AG09319 (cell line): ENCODE measurements at regions not wholly inside any gene's neighbourhood (a gene's known extent, or its start where the extent isn't known, plus 50 kb on each side); places are given as distances from the start of the nearest gene placed in this dataset.

Experiments used
- DNase-seq: peaks from one replicate; pipeline ENCODE4 v3.0.0-alpha.2; 2010; ENCODE audit warnings: low read depth; ENCODE audit errors: extremely low read depth
- TF ChIP-seq, protein P1 (sequence below): IDR thresholded peaks from 2 replicates; pipeline ENCODE4 v1.5.1; 2011; ENCODE audit warnings: low read depth, mild to moderate bottlenecking, inconsistent platforms, low read length, moderate library complexity

DNA sequence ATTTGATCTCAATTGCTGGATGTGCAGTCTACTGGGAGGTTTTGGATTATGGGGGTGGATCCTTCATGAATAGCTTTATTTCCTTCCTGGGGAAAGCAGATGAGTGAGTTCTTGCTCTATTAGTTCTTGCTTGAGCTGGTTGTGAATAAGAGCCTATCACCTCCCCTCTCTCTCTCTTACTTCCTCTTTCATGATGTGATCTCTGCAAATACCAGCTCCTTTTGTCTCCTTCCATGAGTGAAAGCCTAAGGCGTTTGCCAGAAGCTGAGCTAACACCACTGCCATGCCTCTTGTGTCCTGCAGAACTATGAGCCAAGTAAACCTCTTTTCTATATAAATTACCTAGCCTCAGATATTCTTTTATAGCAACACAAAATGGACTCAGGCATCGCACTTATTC is 302.7 kb downstream of the CCER1 start:
- DNase-seq, result no peak
- TF ChIP-seq, protein P1, sequence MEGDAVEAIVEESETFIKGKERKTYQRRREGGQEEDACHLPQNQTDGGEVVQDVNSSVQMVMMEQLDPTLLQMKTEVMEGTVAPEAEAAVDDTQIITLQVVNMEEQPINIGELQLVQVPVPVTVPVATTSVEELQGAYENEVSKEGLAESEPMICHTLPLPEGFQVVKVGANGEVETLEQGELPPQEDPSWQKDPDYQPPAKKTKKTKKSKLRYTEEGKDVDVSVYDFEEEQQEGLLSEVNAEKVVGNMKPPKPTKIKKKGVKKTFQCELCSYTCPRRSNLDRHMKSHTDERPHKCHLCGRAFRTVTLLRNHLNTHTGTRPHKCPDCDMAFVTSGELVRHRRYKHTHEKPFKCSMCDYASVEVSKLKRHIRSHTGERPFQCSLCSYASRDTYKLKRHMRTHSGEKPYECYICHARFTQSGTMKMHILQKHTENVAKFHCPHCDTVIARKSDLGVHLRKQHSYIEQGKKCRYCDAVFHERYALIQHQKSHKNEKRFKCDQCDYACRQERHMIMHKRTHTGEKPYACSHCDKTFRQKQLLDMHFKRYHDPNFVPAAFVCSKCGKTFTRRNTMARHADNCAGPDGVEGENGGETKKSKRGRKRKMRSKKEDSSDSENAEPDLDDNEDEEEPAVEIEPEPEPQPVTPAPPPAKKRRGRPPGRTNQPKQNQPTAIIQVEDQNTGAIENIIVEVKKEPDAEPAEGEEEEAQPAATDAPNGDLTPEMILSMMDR, result no peak

DNA sequence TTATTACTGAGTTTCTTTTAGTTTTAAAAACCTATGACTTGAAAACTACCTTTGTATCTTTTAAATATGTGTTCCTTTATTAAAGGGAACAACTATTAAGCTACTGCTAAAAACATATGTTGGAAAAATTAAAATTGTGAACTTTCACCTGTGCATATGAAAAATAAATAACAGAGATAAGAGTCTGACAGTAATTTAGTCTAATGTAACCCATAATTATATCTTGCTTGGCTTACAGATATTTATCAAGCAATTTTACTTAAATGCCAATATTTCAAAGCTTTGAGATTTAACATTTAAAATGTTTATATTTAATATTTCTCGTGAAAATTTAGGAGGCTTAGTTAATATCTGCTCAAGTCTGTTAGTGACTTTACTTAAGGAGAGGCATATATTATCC is 309.8 kb downstream of the CCER1 start:
- TF ChIP-seq, protein P1, result no peak
- no peak for DNase-seq

DNA sequence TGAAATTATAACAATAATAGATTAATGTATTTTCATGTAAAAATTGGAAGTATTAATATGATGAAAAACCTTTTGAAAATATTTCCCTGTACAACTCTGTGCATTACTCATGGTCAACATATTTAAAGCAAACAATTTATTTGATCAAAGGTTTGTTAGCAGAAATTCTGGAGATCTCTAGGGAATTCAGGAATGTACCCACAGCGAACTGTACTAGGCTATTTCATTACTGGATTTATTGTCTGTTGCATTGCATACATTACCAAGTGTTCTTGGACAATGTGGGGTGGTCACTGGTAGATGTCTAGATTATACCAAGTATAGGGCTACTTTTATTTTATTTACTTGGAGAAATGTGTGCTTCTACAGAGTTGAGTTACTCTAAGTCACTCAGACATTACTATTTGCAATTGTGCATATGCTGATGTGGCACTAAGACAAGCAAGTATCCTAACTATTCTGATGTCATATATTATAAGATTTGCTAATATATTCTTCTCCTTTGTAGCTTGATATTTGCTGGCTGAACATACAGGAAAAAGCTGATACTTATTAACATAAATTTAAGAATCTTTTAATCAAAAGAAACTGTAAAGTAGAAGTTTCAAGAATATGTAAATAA is 323.3 kb downstream of the CCER1 start:
- TF ChIP-seq, protein P1, result no peak
- DNase-seq, result no peak

DNA sequence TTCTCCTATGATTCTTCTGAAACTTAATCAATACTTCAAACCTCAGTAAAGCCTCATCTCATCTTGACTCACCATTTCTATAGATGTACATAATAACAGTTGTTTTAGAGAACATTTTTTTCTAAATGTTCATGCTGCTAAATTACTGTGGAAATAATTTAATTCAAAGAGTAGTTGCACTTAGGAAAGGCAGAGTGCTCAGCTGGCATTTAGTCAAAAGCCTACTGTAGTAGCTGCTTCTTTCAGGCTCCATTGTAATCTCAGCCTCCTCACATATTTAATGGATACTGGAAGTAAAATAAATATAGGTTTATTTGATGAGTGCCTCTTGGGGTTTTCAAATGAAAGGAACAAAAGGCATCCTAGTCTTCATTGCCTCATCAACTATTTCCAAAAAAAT is 325.0 kb downstream of the CCER1 start:
- TF ChIP-seq, protein P1, result no peak
- DNase-seq, result no peak

DNA sequence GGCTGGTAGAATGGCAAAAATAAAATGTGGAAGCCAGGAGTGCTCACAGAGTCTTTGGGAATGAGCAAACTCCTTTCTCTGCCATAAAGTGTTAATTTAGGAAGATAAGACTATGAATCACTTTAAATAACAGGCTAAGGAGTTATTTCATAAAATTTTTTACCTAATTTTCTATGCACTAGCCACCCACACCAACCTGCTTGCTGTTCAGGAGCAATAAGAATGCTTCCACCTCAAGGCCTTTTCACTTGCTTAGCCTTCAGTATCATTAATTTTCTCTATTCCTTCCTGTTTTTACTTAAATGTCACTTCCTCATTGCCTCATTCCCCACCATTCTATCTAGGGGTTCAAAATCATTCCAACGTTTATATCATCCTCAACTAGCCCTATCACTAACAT is 326.8 kb downstream of the CCER1 start:
- TF ChIP-seq, protein P1, result no peak
- DNase-seq, result no peak

DNA sequence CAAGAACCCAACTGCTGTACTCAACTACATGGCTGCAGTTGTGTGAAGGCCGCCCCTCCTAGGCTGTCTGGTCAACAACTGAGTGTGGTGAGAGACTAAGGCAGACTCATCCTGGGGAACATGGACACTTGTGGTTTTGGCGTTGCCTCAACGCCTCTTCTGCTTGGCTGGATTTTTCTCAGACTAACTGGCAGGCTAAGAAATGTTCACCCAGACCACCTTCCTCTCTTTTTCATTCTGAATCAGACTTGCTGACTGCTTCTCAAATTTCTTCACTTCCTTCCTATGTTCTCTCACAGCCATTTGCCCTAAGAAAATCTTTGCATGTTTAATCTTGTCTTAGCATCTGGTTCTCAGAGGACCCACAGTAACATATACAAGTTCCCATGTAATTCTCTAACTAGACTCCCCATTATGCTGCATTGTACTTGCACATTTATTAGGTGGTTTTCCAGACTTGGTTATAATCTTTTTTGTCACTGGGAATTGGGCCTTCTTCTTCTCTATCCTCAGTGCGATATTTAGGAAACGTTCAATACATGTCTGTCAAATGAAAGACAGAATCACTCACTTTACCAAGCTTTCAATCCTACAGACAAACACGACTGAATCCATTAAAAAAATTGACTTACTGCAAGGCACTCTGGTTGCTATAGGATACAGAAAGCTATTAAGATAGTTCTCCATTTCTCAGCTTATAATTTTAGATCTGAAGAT is 327.6 kb downstream of the CCER1 start:
- TF ChIP-seq, protein P1, result no peak

DNA sequence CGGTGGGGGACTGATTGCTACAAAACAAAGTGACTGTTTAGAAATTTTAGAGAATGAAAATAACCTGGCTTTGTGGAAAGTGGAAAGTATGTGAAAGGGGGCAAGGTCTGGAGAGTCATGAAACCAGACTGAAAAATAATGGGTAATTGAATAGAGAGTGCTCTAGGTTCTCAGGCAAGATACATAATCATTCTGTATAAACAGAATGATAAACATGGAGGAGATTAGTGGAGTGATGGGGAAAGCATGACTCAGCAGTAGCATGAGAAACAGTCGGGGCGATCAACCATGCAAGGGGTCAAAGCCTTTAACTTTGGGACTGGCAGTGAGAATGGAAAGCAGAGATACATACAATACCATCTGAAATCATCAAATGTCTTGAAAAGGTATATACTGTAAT is 332.5 kb downstream of the CCER1 start:
- TF ChIP-seq, protein P1, result no peak
- DNase-seq, result no peak

More for the DNA sequence above, 327.6 kb downstream of the CCER1 start:
- DNase-seq, result no peak
